Stimulated activated CD4-positive, alpha-beta T cell treated with anti-CD3 and anti-CD28 coated beads, Interleukin-12 subunit alpha, Interleukin-12 subunit beta, amount 100 ng/mL, for 48 hours (primary cell): ENCODE measurements at regions not wholly inside any gene's neighbourhood (a gene's known extent, or its start where the extent isn't known, plus 50 kb on each side); places are given as distances from the start of the nearest gene placed in this dataset.

Source experiments
- DNase-seq, 3 donors: peaks; one replicate each; pipeline ENCODE4 v3.0.0-alpha.2; 2020; ENCODE audit warnings: low read depth in 2 of 3, low spot score in 1 of 3

DNA sequence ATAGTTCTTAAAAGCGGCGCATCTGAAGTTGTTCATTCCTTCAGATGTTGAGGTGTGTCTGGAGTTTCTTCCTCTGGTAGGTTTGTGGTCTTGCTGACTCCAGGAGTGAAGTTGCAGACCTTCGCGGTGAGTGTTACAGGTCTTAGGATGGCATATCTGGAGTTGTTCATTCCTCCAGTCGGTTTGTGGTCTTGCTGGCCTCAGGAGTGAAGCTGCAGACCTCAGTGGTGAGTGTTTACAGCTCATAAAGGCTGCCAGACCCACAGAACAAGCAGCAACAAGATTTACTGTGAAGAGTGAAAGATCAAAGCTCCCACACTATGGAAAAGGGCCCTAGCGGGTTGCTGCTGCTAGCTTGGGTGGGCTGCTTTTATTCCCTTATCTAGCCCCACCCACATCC, 201.7 kb upstream of the PDGFD start:
- DNase-seq = no peak

DNA sequence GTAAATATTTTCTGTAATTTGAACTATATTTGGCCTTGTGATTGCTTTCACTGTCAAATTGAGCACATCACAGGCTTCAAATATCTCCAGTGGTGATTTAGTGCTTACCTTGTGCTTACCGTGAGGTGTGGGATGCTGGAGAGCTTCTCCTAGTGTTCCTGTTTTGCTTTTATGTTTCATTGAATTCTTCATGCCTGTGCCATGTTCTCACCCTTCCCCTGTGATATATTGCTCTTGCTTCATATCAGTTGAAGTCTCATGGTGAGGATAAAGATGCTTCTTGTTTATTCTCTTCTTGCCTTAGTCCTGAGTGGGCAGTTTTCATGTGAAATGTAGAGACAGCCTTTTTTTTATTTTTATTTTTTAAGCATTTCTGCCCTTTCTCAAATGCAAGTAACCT, 198.0 kb upstream of the PDGFD start:
- no peak for DNase-seq

DNA sequence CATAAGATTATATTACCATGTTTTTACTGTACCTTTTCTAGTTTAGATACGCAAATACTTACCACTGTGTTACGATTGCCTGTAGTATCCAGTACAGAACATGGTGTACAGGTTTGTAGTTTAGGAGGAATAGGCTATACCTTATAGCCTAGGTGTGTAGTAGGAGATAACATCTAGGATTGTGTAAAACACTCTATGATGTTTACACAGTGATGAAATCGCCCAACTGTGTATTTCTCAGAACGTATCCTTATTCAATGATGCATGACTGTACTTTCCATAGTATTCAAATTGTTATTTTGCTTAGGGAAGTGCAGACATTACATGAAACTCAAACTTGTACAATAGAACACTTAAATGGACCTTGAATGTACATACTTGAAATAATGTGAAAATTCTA, 188.1 kb upstream of the PDGFD start:
- no peak for DNase-seq

DNA sequence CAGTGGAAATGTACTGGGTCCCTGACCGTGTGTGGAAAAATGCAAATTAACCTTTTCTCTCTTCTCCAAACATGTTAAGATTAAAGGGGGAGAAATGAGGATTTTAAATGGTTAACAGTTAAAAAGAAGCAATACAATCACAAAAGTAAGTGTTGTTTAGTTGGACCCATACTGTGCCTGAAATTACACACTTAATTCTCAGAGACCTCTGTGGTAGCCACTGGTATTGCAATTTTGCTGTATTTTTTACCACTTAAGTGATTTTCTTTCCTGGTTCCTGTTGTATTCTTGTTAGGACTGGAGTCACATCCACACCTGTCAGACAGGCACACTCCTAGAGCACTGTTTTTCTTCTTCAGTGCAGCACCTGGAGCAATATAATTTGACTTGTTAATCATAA, 179.6 kb upstream of the PDGFD start:
- no peak for DNase-seq

DNA sequence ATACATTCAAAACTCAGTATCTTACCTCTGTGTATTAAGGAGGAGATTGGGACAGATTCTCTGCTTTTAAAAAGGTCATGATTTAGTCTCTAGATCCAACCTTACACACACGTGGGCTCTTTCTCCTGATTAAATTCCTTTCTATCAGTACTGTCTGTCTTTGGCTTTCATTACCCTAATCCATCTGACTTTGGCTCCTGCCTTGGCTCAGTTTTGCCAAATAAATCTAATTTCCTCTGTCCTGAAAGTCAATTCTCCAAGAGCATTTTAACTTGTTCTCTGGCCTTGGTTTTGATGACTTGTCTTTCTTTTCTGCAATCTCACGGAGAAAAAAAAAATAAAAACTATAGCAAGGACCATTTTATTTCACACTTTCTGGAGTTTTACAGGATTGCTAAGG, 176.6 kb upstream of the PDGFD start:
- DNase-seq = no peak

DNA sequence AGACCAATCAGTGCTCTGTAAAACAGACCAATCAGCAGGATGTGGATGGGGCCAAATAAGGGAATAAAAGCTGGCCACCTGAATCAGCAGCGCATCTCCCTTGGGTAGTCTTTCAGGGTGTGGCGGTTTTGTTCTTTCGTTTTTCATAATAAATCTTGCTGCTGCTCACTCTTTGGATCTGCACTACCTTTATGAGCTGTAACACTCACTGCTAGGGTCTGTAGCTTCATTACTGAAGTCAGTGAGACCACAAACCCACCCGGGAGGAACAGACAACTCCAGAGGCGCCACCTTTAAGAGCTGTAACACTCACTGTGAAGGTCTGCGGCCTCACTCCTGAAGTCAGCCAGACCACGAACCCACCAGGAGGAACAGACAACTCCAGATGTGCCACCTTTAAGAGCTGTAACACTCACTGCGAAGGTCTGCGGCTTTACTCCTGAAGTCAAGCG, 175.5 kb upstream of the PDGFD start:
- no peak for DNase-seq

DNA sequence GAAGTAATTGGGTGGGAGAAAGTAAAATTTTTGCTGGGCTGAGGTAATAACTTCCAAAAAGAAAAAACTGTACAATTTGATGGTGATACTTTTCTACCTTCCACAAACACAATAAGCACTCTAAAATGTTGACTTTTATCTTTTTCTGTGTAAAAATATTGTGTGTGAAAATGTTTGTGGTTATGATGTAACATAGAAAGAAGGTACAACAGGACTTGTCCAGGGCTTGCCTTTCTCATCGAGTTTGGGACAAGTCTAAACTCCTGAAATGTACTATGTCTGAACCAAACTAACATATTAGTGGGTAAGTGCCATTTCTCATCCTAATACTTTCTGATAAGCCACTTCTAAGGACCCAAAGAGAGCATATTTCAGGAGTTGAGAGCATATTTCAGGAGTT, 174.2 kb upstream of the PDGFD start:
- DNase-seq = no peak

DNA sequence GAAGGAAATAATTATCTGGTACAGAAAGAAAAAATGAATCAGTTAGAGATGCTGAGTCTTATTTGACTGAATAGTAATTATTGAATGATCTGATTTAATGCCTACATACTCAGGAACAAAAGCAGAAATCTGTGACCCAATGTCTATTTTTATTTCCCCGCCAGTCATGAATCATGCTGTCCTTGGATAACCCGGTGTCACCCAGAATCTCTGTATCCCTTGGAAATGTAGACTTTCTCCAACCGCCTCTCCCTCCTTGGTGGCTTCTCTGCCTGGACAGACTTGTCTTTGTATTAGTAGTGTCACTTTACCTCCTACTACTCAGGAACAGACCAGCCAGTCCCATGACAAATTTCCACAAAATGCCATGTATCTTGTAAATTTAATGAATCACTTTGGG, 173.3 kb upstream of the PDGFD start:
- DNase-seq = no peak

DNA sequence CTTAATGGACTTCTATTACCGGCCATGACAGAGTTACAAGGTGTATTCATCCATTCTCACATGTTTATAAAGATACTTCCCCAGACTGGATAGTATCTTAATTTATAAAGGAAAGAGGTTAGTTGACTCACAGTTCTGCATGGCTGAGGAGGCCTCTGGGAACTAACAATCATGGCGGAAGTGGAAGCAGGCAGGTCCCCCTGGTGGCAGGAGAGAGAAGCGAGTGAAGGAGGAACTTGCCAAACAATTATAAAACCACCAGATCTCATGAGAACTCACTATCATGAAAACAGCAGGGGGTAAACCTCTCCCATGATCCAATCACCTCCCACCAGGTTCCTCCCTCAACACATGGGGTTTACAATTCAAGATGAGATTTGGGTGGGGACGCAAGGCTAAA, 170.0 kb upstream of the PDGFD start:
- DNase-seq = no peak

DNA sequence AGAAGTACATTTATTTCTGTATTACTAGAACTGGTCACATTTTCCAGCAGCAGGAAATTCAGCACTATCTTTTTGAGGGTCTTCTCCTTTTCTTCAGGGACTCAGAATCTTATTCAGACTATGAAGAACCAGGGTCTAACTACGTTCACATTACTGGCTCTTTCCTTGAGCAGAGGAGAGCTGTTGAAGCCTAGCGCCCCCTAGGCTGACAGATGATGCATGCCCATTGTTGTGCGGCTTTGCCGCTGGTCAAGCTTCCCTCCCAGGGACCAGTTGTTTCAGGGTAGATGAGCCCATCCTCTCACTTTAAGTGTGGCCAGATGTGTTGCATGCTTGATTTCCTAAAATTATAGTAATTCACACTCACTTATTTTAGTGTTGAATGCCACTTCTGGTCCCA, 168.2 kb upstream of the PDGFD start:
- DNase-seq = no peak

DNA sequence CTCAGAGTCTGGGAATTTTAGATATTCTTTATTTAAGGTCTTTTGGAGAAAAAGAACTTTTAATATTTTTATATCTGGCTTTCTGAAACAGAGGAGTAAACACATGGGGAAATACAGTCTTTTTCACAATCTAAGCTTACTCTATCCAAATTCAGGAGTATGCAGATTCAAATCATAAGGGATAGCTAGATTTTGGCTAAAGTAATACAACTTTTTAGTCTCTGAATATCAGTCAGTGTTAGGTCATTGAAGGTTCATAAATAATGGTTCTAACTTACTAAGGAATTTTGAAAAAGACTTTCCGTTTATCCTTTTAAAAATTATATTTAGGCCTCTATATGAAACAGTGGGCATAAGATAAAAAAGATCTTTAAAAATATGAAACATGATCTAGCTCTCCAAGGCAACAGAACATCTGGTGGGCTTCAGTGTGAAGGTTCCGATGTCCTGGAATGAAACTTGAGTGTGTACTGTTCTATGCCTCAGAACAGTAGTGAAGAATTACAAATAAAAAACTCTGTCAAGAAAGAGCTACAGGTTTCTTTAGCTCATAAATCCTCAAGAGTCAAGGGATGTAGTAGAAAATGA, 165.2 kb upstream of the PDGFD start:
- no peak for DNase-seq

DNA sequence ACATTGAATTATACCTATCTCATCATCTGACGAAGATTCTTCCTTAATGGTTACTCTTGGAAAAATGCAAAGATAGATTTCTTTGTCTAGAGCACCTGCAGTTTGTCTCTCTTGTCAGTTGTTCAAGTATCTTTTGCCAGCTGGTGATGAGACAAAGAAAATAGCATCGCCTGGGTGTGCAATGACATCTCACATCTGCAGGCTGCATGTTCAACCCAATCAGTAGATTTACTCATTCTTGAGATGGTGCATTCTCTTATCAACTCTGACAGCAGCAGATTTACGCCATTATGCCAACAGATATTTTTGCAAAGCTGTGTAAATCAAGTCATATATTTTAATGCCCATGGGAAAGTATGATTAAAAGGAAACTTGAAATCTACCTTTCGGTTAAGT, 164.6 kb upstream of the PDGFD start:
- DNase-seq = no peak

DNA sequence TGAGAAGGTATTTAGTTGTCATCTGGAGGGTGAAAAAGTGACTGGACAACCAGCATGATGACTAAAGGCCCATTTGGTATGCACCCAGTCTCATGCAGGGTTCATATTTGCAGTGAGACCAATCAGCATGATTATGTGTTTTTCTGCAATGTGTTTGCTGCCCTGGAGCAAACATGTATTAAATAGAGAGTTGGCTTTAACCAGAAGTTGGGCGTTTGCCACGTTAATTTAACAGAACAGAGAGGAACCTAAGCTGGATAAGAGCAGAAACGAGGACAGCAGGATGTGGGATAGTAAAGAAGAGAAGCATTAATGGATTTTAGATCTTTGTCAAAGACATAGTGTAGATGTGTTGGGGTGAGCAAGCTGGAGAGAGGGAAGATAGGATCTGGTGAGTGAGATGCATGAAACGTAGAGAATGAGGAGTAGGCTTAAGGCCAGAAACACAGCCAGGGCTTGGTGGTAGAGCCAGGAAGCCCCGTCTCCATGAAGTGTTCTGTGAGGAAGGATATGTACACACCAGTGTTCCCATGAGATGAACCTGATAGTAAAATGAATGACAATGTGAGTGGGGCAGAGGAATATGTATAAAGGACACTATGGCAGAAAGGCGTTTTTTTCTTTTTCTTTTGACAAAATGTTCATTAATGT, 164.0 kb upstream of the PDGFD start:
- DNase-seq = no peak

DNA sequence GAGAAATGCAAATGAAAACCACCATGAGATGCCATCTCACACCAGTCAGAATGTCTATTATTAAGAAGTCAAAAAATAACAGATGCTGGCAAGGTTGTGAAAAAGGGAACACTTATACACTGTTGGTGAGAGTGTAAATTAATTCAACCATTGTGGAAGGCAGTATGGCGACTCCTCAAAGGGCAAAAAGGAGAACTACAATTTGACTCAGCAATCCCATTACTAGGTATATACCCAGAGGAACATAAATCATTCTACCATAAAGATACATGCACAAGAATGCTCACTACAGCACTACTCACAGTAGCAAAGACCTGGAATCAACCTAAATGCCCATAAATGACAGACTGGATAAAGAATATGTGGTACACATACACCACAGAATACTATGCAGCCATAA, 161.1 kb upstream of the PDGFD start:
- no peak for DNase-seq

DNA sequence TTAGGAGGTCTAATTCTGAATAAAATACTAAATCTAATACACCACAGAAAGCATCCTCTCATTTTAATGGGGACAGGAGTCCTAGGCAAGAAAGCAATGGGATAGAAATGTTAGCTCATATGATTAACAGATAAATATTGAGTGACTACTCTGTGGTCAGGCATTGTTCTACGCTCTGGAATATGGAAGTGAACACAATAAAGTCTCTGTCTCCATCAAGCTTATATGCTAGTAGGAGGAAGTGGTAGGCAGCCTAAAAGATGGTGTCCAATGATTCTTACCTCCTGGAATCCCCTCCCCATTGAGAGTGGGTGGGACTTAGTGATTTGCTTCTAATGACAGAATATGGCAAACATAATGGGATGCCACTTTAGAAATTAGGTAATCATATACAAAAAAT, 160.3 kb upstream of the PDGFD start:
- DNase-seq = no peak

DNA sequence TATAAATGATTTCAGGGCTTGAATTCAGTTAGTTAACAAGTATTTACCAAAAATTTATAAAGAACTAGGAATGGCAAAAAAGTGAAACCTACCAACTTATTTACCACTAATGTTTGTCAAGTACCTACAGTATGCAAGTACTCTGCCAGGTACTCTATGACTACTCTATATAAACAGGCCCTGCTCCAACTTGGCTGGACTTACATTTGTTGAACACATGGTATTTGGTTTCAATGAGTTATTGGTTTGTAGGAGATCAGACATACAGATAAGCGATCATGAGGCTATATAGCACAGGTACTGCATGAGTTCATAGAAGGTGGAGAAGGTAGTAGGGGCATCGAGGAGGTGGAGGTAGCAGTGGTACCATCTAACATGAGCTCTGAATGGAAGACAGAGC, 159.9 kb upstream of the PDGFD start:
- DNase-seq = no peak

DNA sequence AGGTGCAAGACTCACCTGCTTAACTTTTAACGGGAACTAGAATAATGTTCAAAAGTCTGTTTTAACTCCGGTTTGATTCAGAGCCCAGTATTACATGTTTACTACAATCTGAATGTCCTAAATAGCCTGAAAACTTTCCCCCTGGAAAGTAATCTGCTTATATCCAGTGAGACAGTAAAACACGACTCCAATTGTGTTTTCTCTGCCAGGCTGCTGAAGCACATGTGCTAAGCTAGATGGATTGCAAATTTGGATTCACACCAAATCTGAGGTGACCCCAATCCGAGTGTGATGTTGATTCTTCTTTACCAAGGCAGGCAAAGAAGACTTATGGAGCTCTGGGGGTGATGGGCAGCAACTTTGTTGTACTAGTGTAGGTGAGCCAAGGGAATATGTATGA, 158.7 kb upstream of the PDGFD start:
- no peak for DNase-seq

DNA sequence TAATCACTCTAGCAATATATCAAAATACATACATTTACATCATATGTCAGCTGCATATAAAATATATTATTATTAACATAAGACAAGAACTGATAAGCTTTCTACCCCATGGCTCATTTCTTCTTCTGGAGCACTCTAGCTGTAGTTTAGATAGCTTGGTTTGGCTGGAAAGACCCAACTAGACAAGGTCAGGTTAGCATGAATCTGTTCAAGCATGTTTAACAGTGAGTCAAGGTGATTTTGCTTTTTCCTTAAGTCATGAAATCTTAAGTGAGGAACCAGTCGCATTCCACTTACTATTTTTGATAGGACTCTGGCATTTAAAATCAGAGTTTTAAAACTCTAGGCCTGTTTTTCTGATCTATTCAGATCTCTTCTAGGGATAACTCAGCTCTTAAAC, 157.0 kb upstream of the PDGFD start:
- no peak for DNase-seq

DNA sequence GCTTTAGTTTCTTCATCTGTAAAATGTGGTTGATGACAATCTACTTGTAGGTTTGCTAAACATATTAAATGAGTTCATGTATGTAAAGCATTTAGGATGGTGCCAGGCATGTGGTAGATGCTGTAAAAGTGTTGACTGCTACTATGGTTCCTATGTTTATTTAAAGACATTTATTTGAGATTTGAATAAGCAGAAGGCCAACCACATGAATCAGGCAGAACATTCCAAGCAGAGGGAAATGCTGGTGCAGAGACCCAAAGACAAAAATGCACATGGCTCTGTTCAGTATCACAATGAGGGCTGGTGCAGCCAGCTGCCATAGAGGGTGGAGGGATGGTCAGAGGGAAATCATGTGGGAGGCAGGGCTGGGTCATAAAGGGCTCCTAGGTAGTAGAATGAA, 156.2 kb upstream of the PDGFD start:
- no peak for DNase-seq

DNA sequence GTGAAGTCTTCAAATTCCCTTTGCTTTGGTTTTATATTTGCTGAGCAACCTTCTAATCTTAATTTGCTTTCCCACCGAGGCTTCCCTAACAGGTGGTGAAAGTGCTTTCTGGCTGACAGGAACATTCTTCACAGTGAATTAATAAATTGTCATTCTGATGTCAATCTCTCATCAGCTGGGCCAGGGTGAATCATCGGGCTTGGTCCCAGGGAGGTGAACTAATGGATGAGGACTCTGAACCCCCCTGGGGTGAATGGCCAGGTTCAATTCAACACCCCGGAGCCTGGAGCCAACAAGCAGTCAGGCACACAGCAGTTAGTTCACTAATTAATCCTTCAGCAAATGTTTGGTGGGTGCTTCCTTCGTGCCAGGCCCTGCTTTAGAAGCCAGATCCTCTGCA, 155.4 kb upstream of the PDGFD start:
- DNase-seq = no peak

DNA sequence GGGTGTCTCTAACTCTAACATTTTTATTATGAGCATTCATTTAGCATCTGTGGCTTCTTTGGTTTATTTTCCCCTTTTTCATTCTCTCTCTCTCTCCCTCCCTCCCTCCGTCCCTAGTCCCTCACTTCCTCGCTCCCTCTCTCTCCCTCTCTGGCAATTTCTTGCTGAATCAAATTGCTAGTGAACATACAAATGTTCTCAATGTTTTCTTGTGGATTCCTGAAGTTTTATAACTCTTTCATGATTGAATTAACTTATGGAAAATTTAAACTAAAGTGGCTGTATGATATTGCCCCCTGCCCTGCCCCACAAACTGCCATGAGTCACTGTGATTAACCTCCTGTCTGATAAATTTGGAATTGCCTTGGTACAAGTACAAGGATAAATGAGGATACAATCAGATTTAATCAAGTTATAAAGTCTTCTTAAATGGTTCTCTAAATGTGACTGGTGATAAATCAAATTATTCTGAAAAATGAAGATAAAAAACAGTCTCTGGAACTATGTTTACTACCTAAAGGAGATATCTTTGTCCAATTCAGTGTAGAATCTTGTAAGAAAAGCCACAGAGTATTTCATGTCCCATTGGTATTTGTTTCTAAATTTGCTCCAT, 143.0 kb upstream of the PDGFD start:
- no peak for DNase-seq

DNA sequence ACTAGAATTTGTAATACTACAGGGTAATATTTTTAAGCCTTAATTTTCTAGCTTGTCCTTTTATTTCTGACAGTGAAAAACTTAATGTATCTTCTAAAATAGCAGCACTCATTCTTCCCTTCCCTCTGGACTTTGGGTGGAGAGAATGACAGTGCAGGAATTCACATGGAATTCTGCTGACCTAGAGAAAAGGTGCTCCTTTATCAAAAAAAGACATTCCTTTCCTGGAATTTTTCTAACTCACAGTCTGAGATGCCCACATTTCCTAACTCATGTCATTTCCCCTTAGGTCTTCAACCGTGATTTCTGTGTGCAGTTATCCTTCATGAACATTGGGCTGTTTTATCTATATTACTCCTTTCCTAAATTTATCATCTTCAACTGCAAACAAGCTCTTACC, 137.8 kb upstream of the PDGFD start:
- DNase-seq = no peak

DNA sequence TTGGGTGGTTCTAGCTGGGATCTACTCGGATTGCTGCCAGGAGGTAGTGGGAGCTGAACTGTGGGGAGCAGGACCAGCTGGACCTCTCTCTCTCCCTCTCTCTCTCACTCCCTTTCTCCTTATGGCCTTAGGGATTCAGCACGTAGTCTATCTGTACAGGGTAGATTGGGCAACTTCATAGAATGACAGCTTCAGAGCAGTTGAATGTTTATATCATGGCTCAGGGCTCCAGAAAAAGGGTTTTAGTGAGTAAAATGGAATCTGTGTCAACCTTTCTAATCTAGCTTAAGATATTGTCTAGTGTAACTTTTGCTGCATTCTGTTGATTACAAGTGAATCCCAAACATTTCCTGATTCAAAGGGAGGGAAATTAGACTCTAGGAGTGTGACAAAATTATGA, 127.7 kb upstream of the PDGFD start:
- no peak for DNase-seq
